Bronchial epithelial cell (primary cell): ENCODE measurements at regions not wholly inside any gene's neighbourhood (a gene's known extent, or its start where the extent isn't known, plus 50 kb on each side); places are given as distances from the start of the nearest gene placed in this dataset.
"Not testable (repeated sequence)": the region's sequence is repeated elsewhere in the genome, so short reads cannot be mapped to it uniquely, and the experiment has no call there.

Experiments used
- DNase-seq: peaks from one replicate; pipeline ENCODE4 v3.0.0-alpha.2; 2010; ENCODE audit warnings: low read depth
- FAIRE-seq: peaks from 2 replicates; lab custom pipeline; 2011; peaks lifted over from hg19 to GRCh38; lab: Jason Lieb, UNC
- H3K27me3 ChIP-seq: 2 replicates; pipeline ENCODE4 v1.5.1; 2011; ENCODE audit warnings: low read length; ENCODE audit not compliant: control insufficient read depth, insufficient read depth
- H3K36me3 ChIP-seq: 2 replicates; pipeline ENCODE4 v1.5.1; 2011; ENCODE audit warnings: low read length; ENCODE audit not compliant: control insufficient read depth, insufficient read depth
- H3K4me3 ChIP-seq: 2 replicates; pipeline ENCODE4 v1.5.1; 2011; ENCODE audit warnings: mild to moderate bottlenecking, low read depth, low read length, control low read depth
- TF ChIP-seq, protein P1 (sequence below): IDR thresholded peaks from 2 replicates; pipeline ENCODE4 v1.5.1; 2011; ENCODE audit warnings: mild to moderate bottlenecking, moderate library complexity, low read length, control low read depth, inconsistent platforms; ENCODE audit not compliant: insufficient read depth, severe bottlenecking

- Histone ChIP-seq H3K4me3 (no peak overlapping the region), H3K36me3 (no peaks in the 10 kb centered on the region), H3K27me3 (no peaks in the 10 kb centered on the region)
- FAIRE-seq (no peak), DNase-seq (no peak)
- TF ChIP-seq, protein P1, sequence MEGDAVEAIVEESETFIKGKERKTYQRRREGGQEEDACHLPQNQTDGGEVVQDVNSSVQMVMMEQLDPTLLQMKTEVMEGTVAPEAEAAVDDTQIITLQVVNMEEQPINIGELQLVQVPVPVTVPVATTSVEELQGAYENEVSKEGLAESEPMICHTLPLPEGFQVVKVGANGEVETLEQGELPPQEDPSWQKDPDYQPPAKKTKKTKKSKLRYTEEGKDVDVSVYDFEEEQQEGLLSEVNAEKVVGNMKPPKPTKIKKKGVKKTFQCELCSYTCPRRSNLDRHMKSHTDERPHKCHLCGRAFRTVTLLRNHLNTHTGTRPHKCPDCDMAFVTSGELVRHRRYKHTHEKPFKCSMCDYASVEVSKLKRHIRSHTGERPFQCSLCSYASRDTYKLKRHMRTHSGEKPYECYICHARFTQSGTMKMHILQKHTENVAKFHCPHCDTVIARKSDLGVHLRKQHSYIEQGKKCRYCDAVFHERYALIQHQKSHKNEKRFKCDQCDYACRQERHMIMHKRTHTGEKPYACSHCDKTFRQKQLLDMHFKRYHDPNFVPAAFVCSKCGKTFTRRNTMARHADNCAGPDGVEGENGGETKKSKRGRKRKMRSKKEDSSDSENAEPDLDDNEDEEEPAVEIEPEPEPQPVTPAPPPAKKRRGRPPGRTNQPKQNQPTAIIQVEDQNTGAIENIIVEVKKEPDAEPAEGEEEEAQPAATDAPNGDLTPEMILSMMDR: no peak
These were observed 83.7 kb downstream of the RIN2 start for GRCh38 chr20:19841740-19842139.

- DNase-seq, H3K4me3 ChIP-seq, FAIRE-seq, H3K27me3 ChIP-seq, H3K36me3 ChIP-seq: not testable (repeated sequence)
These were observed 86.8 kb downstream of the RIN2 start for GRCh38 chr20:19844850-19845249.

DNA sequence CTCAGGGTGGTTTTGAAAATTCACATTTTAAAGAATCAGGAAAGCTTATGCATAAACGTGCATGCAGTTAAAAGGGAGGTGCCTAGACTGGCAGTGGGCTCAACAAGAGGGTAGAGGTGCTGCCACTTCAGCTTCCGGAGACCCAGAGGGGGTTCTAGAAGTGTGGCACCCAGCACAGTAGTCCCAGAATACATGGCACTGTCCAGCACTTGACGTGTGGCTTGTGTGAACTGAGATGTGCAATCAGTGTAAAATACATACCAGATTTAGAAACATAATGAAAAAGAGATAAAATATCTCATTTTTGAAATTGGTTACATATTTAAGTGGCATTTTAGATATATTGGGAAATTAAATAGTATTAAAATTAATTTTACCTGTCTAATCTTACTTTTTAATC lies 89.3 kb downstream of the RIN2 start:
- H3K36me3 ChIP-seq: no peaks in the 10 kb centered on the region
- FAIRE-seq (no peak), DNase-seq (no peak)
- no peak overlapping the region for H3K4me3 ChIP-seq
- TF ChIP-seq, protein P1: no peak
- no peaks in the 10 kb centered on the region for H3K27me3 ChIP-seq

GRCh38 chr20:19849341-19850197 lies 91.5 kb downstream of the RIN2 start:
- Histone ChIP-seq H3K36me3 (no peaks in the 10 kb centered on the region), H3K27me3 (no peaks in the 10 kb centered on the region), H3K4me3 (no peak overlapping the region)
- DNase-seq (no peak), FAIRE-seq (no peak)
- TF ChIP-seq, protein P1: no peak

GRCh38 chr20:19850198-19850533 lies 92.1 kb downstream of the RIN2 start:
- Histone ChIP-seq H3K27me3 (no peaks in the 10 kb centered on the region), H3K36me3 (no peaks in the 10 kb centered on the region), H3K4me3 (no peak overlapping the region)
- TF ChIP-seq, protein P1: no peak
- no peak for DNase-seq
- no peak for FAIRE-seq

DNA sequence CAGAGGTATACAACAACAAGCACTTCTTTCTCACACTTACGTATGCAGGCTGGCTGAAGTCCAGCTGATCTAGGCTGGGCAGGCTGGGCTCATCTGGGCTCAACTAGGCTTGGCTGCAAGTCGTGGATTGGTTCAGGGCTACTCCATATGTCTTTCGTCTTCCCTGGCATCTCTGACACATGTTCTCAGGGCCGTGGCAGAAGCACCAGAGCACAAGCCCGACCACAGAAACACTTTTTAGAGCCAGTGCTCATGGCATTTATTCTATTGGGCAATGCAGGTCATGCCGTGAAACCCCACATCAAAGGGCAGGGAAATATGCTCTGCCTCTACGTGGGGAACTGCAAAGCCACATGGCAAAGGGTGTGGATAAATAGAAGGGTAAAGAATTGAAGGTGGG lies 93.8 kb downstream of the RIN2 start:
- Histone ChIP-seq H3K36me3 (no peaks in the 10 kb centered on the region), H3K27me3 (no peaks in the 10 kb centered on the region), H3K4me3 (no peak overlapping the region)
- TF ChIP-seq, protein P1: no peak
- FAIRE-seq: no peak
- DNase-seq: no peak
